Gastroesophageal sphincter (tissue), 3 donors: ENCODE measurements at regions not wholly inside any gene's neighbourhood (a gene's known extent, or its start where the extent isn't known, plus 50 kb on each side); places are given as distances from the start of the nearest gene placed in this dataset.

Experiments
- CTCF ChIP-seq, 4 experiments: fragments of 200-600 bp in 2 of 4; fragments of 450-650 bp in 2 of 4; sonication (generic) in 1 of 4; IDR thresholded peaks; one replicate each; pipeline ENCODE4 v1.5.1; 2017 to 2019; ENCODE audit warnings: antibody characterized with exemption in 4 of 4, mild to moderate bottlenecking in 2 of 4, moderate library complexity in 2 of 4
- EP300 ChIP-seq: sonication (generic); formaldehyde crosslinking; IDR thresholded peaks from one replicate; pipeline ENCODE4 v1.6.1; 2017; ENCODE audit warnings: antibody characterized with exemption, mild to moderate bottlenecking
- POLR2A ChIP-seq, 2 donors: fragments of 450-650 bp; IDR thresholded peaks; one replicate each; pipeline ENCODE4 v1.6.1; 2017; ENCODE audit warnings: antibody characterized with exemption in 2 of 2, mild to moderate bottlenecking in 2 of 2, moderate library complexity in 1 of 2
- POLR2AphosphoS5 ChIP-seq: sonication (generic); formaldehyde crosslinking; IDR thresholded peaks from one replicate; pipeline ENCODE4 v1.6.1; 2017; ENCODE audit warnings: antibody characterized with exemption

DNA sequence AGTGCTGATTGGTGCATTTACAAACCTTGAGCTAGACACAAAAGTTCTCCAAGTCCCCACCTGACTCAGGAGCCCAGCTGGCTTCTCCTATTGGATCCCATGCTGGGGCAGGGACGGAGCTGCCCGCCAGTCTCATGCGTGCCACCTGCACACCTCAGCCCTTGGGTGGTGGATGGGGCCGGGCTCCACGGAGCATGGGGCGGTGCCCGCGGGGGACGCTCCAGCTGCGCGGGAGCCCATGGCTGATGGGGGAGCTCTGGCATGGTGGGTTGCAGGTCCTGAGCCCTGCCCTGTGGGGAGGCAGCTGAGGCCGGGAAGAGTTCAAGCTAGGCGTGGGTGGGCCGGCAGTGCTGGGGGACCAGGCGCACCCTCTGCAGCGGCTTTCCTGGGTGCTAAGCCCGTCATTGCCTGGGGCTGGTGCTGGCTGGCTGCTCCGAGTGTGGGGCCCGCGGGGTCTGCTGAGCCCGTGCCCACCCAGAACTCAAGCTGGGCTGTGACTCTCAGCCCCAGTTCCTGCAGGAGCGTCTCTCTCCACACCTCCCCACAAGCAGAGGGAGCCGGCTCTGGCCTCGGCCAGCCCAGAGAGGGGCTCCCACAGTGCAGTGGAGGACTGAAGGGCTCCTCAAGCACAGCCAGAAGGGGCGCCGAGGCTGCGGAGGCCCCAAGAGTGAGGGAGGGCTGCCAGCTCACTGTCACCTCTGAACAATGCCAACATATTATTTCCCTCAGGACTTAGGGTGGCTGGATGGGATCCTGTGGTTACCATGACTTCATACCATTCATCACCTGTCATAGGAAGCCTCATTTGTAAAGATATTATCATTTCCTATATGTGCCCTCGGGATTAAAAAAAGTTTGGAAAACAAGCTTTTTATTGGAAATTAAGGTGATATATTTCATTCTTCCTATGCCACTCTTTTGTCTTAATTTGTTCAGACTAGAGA lies 688.7 kb downstream of the ETS1 start:
- TF ChIP-seq CTCF (IDR thresholded peaks at IDR 0.05) (no peak), POLR2A (IDR thresholded peaks at IDR 0.05) (no peak), POLR2AphosphoS5 (no peak), EP300 (no peak)
